HepG2 (cell line): ENCODE measurements at regions not wholly inside any gene's neighbourhood (a gene's known extent, or its start where the extent isn't known, plus 50 kb on each side); places are given as distances from the start of the nearest gene placed in this dataset.
"Not testable (repeated sequence)": the region's sequence is repeated elsewhere in the genome, so short reads cannot be mapped to it uniquely, and the experiment has no call there.

Experiments used
- ATAC-seq: fragments of 200-7000 bp; cut with Tn5 transposase; 3 replicates; pipeline ENCODE4 v1.9.1; 2020; ENCODE audit warnings: mild to moderate bottlenecking, moderate library complexity
- BruUV-seq: library from RNA; stranded (reverse); fragments of 400-500 nt; replicated peaks from 2 replicates; lab custom pipeline; 2021; lab: Mats Ljungman, UMichigan
- CTCF ChIA-PET: fragments of 300-600 bp; formaldehyde crosslinking; extraction: SDS; loops from one replicate; lab custom pipeline; 2021; ENCODE audit warnings: low total read pairs, inconsistent platforms, low intra/inter-chr PET ratio; lab: Yijun Ruan, JAX
- POLR2A ChIA-PET: fragments of 350-600 bp; sonication (Branson Sonifier 250); formaldehyde crosslinking; loops from one replicate; lab custom pipeline; 2020; ENCODE audit warnings: antibody characterized with exemption, inconsistent platforms; lab: Yijun Ruan, JAX
- DNase-seq: peaks from one replicate; pipeline ENCODE4 v3.0.0-alpha.2; 2015; ENCODE audit warnings: low spot score
- FAIRE-seq: peaks from 3 replicates; lab custom pipeline; 2011; peaks lifted over from hg19 to GRCh38; lab: Jason Lieb, UNC
- H2AFZ ChIP-seq: one replicate; pipeline ENCODE4 v1.6.1; 2011; ENCODE audit warnings: low read length, inconsistent platforms
- H3K27ac ChIP-seq: fragments of 300-600 bp; 3 replicates; pipeline ENCODE4 v1.8.0; 2011; ENCODE audit warnings: mixed run types, mild to moderate bottlenecking, mixed read lengths, low read length, inconsistent platforms; ENCODE audit not compliant: insufficient read depth; ENCODE audit errors: extremely low read length
- H3K27me3 ChIP-seq, 2 experiments: fragments of 200-600 bp in 1 of 2; 2 replicates in 1 of 2; 3 replicates in 1 of 2; pipeline versions ENCODE4 v1.6.0 to v1.8.0; 2011; ENCODE audit warnings: low read length in 2 of 2, mild to moderate bottlenecking in 2 of 2, moderate library complexity in 2 of 2, inconsistent platforms in 1 of 2; ENCODE audit not compliant: insufficient read depth in 2 of 2, control insufficient read depth in 1 of 2
- H3K36me3 ChIP-seq, 2 experiments: fragments of 200-600 bp in 1 of 2; replicated peaks in 1 of 2; 2 replicates in 1 of 2; 3 replicates in 1 of 2; pipeline versions ENCODE4 v1.5.1 to v1.8.0; 2011; ENCODE audit warnings: low read length in 2 of 2, inconsistent platforms in 1 of 2; ENCODE audit not compliant: insufficient read depth in 2 of 2, control insufficient read depth in 1 of 2
- H3K4me1 ChIP-seq: 2 replicates; pipeline ENCODE4 v1.5.1; 2012; ENCODE audit warnings: low read length, inconsistent platforms; ENCODE audit not compliant: insufficient read depth
- H3K4me2 ChIP-seq: 2 replicates; pipeline ENCODE4 v1.6.0; 2011; ENCODE audit warnings: low read depth, low read length, inconsistent platforms
- H3K4me3 ChIP-seq, 3 experiments: fragments of 200-600 bp in 1 of 3; sonication (generic), shearing (Covaris generic) in 1 of 3; replicated peaks in 1 of 3; 2 replicates each; pipeline ENCODE4 v1.5.1; 2011 to 2016; ENCODE audit warnings: low read length in 3 of 3, inconsistent platforms in 2 of 3, low read depth in 2 of 3, mild to moderate bottlenecking in 2 of 3, control low read depth in 1 of 3, mixed read lengths in 1 of 3; ENCODE audit not compliant: insufficient read depth in 1 of 3
- H3K79me2 ChIP-seq: one replicate; pipeline ENCODE4 v1.6.1; 2011; ENCODE audit warnings: low read length, inconsistent platforms; ENCODE audit not compliant: insufficient read depth
- H3K9ac ChIP-seq: 2 replicates; pipeline ENCODE4 v1.6.0; 2011; ENCODE audit warnings: mild to moderate bottlenecking, low read depth, low read length, inconsistent platforms; ENCODE audit not compliant: insufficient read depth
- H3K9me3 ChIP-seq: 2 replicates; pipeline ENCODE4 v1.5.1; 2012; ENCODE audit warnings: mild to moderate bottlenecking, low read length
- H4K20me1 ChIP-seq: 2 replicates; pipeline ENCODE4 v1.6.0; 2011; ENCODE audit warnings: inconsistent platforms, mild to moderate bottlenecking, low read length, moderate library complexity; ENCODE audit not compliant: insufficient read depth
- FOXA3 ChIP-seq: IDR thresholded peaks from 2 replicates; pipeline ENCODE4 v1.6.1; 2016; ENCODE audit warnings: missing genetic modification reagents, missing compliant biosample characterization
- MAFK ChIP-seq, 2 experiments: IDR thresholded peaks in 1 of 2; conservative IDR thresholded peaks in 1 of 2; 2 replicates each; pipeline ENCODE4 v1.6.1; 2011; ENCODE audit warnings: improper control_type of control experiment in 2 of 2, low read length in 2 of 2
- MLXIP ChIP-seq: sonication (generic); formaldehyde crosslinking; IDR thresholded peaks from 2 replicates; pipeline ENCODE4 v1.9.0; 2021; ENCODE audit warnings: missing genetic modification reagents, borderline replicate concordance
- TEAD2 ChIP-seq: sonication (generic); formaldehyde crosslinking; IDR thresholded peaks from 2 replicates; pipeline ENCODE4 v1.9.0; 2021; ENCODE audit warnings: missing genetic modification reagents
- THAP9 ChIP-seq: sonication (generic); formaldehyde crosslinking; IDR thresholded peaks from 2 replicates; pipeline ENCODE4; 2020; ENCODE audit warnings: missing genetic modification reagents, mild to moderate bottlenecking, borderline replicate concordance
- ZBTB33 ChIP-seq: sonication (generic); formaldehyde crosslinking; IDR thresholded peaks from 2 replicates; pipeline ENCODE4 v1.4.0; 2020; ENCODE audit warnings: missing genetic modification reagents
- ZNF564 ChIP-seq: sonication (generic); formaldehyde crosslinking; IDR thresholded peaks from 2 replicates; pipeline ENCODE4 v1.8.1; 2023; ENCODE audit warnings: mild to moderate bottlenecking, missing genetic modification reagents
- ZNF773 ChIP-seq: sonication (generic); formaldehyde crosslinking; IDR thresholded peaks from 2 replicates; pipeline ENCODE4 v1.4.0; 2020; ENCODE audit warnings: missing genetic modification reagents, borderline replicate concordance
- WGBS: methylation state at CpG from one replicate; pipeline ENCODE4 v1.1.6; 2017; ENCODE audit warnings: low lambda C conversion rate; 5-methylcytosine and 5-hydroxymethylcytosine counted together
- in situ Hi-C: cut with HindIII; loops from 2 replicates; pipeline ENCODE4 v1.10.0; 2017; ENCODE audit warnings: low pct_unique_long_range_greater_than_20kb; ENCODE audit not compliant: extremely low pct_ligation_motif_present
- intact Hi-C: fragments of 100-400 bp; cut with micrococcal nuclease; formaldehyde crosslinking; loops from one replicate; pipeline ENCODE4 v1.10.0; 2022; ENCODE audit not compliant: unreplicated experiment

- no peak for TF ChIP-seq MLXIP (CRISPR knock-in tag)
- TF ChIP-seq TEAD2 (CRISPR knock-in tag): no peak
- no peak for TF ChIP-seq FOXA3 (CRISPR knock-in tag)
Measured at GRCh38 chr7:41436139-41436538, 266.8 kb downstream of the INHBA start (continued).

- CTCF ChIA-PET: not testable (repeated sequence)
Measured at GRCh38 chr7:41435020-41435419, 267.9 kb downstream of the INHBA start.

GRCh38 chr7:41431671-41432070 lies 271.2 kb downstream of the INHBA start:
- intact Hi-C loops: no loop called here
- peaks cover 37% of the 10 kb centered on the region for H3K9me3 ChIP-seq
- no peak for DNase-seq
- no peak overlapping the region for H2AFZ ChIP-seq
- ATAC-seq: no peak
- H3K4me1 ChIP-seq: no peaks in the 10 kb centered on the region
- H3K36me3 ChIP-seq: no peaks in the 10 kb centered on the region
- H3K27me3 ChIP-seq: no peaks in the 10 kb centered on the region
- no peaks in the 10 kb centered on the region for H3K79me2 ChIP-seq
- H3K4me3 ChIP-seq: no peak overlapping the region
- FAIRE-seq: no peak
- ChIA-PET POLR2A (no interaction called here), CTCF (no interaction called here)
- WGBS: 32% methylated on average over 3 of the region's 3 CpGs
- no peaks in the 10 kb centered on the region for H4K20me1 ChIP-seq
- no peak overlapping the region for H3K9ac ChIP-seq
- BruUV-seq: no TSS peak
- H3K27ac ChIP-seq: no peak overlapping the region
- no peak overlapping the region for H3K4me2 ChIP-seq
- in situ Hi-C loops: no loop called here
- no peak for TF ChIP-seq ZNF564 (CRISPR knock-in tag)
- TF ChIP-seq THAP9: no peak
- TF ChIP-seq ZNF773 (CRISPR knock-in tag): no peak
- no peak for TF ChIP-seq ZBTB33

More at GRCh38 chr7:41435020-41435419, 267.9 kb downstream of the INHBA start:
- H4K20me1 ChIP-seq, ATAC-seq, H3K27ac ChIP-seq, H3K36me3 ChIP-seq, H3K27me3 ChIP-seq, H3K79me2 ChIP-seq, H3K4me1 ChIP-seq, H3K4me2 ChIP-seq, POLR2A ChIA-PET, DNase-seq, intact Hi-C loops, H3K9ac ChIP-seq, H2AFZ ChIP-seq, in situ Hi-C loops, H3K4me3 ChIP-seq, FAIRE-seq, BruUV-seq: not testable (repeated sequence)
- 22% methylated on average over 8 of the region's 9 CpGs for WGBS
- 0 out of 4 replicates have a peak, but pooled peaks of 1 of the 2 experiments have one; percentile 1 for TF ChIP-seq MAFK (conservative IDR thresholded peaks at IDR 0.05 in 1 of 2, IDR thresholded peaks at IDR 0.05 in 1 of 2; ENCODE audit: low read length in 2 of 2)
- H3K9me3 ChIP-seq: peaks cover 39% of the 10 kb centered on the region
